Duodenal mucosa (tissue), 2 donors: ENCODE measurements at regions not wholly inside any gene's neighbourhood (a gene's known extent, or its start where the extent isn't known, plus 50 kb on each side); places are given as distances from the start of the nearest gene placed in this dataset.
"Not testable (repeated sequence)": the region's sequence is repeated elsewhere in the genome, so short reads cannot be mapped to it uniquely, and the experiment has no call there.

Source experiments
- H3K27ac ChIP-seq: one replicate; pipeline ENCODE4 v1.7.0; 2013; ENCODE audit warnings: low read depth, low read length
- H3K27me3 ChIP-seq, 2 donors: one replicate each; pipeline ENCODE4 v1.7.0; 2013; ENCODE audit warnings: low read length in 2 of 2, control low read depth in 1 of 2; ENCODE audit not compliant: insufficient read depth in 2 of 2, control insufficient read depth in 1 of 2
- H3K36me3 ChIP-seq, 2 donors: one replicate each; pipeline ENCODE4 v1.7.0; 2013; ENCODE audit warnings: low read length in 2 of 2, control low read depth in 1 of 2; ENCODE audit not compliant: insufficient read depth in 2 of 2, control insufficient read depth in 1 of 2
- H3K4me1 ChIP-seq, 2 donors: one replicate each; pipeline ENCODE4 v1.7.0; 2013; ENCODE audit warnings: low read length in 2 of 2, control low read depth in 1 of 2; ENCODE audit not compliant: insufficient read depth in 2 of 2, control insufficient read depth in 1 of 2
- H3K4me3 ChIP-seq, 2 donors: one replicate each; pipeline ENCODE4 v1.7.0; 2013; ENCODE audit warnings: low read length in 2 of 2, low read depth in 1 of 2
- H3K9ac ChIP-seq, 2 donors: one replicate each; pipeline ENCODE4 v1.7.0; 2013; ENCODE audit warnings: low read length in 2 of 2, low read depth in 1 of 2
- H3K9me3 ChIP-seq, 2 donors: one replicate each; pipeline ENCODE4 v1.7.0; 2013; ENCODE audit warnings: low read length in 2 of 2, control low read depth in 1 of 2; ENCODE audit not compliant: control insufficient read depth in 1 of 2

DNA sequence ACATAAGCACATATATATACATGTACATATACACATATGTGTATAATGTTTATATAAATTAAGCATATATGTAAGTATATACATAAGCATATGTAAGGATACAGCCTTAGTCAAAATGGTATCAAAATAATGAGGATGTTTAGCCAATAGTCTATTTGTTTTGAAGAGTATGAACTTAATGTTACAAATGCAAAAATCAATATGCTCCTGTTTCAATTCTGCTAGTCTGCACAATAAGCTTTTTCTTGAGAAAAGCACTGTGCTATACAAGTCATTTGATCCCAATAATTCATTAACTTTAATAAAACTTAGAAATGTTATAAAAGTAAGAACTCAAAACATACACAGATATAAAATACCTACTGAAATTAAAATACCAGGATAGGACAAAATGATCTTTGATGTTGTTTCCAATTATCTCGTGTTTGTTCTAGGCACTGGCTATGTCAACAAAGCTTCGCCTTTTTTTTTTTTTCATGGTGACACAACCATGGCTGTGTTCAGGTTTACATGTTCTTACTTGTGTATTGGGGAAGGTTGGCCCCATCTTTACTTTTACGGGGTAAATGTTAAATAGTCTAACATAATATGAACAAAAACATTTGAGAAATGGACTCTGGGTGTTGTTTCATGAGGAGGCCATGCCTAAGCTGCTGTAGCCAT, 271.1 kb upstream of the CDH19 start:
- no peaks in the 10 kb centered on the region for H3K27me3 ChIP-seq
- H3K9me3 ChIP-seq, result no peaks in the 10 kb centered on the region
- H3K27ac ChIP-seq, result no peak overlapping the region
- H3K4me1 ChIP-seq, result no peaks in the 10 kb centered on the region
- no peaks in the 10 kb centered on the region for H3K36me3 ChIP-seq
- H3K9ac ChIP-seq, result no peak overlapping the region
- H3K4me3 ChIP-seq, result no peak overlapping the region

DNA sequence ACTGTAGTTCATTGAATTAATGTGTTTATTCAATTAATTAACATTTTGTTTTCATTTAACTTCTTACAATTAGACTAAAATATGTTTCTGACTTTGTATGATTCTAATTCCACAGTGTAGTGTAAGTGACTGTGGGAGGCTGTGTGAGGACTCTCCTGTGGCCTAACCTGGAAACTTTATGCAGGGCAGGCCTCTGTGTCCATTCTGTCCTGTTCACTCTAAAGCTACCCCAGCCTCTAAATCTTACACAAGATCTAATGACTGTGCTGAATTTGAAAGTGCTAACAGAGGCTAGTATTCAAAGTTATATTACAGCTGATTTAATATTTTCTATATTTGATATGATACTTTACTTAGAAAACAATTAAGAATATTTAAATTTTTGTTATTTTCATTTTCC, 270.5 kb upstream of the CDH19 start:
- Histone ChIP-seq H3K4me3 (no peak overlapping the region), H3K36me3 (no peaks in the 10 kb centered on the region), H3K9me3 (no peaks in the 10 kb centered on the region), H3K4me1 (no peaks in the 10 kb centered on the region), H3K27ac (no peak overlapping the region), H3K27me3 (no peaks in the 10 kb centered on the region), H3K9ac (no peak overlapping the region)

DNA sequence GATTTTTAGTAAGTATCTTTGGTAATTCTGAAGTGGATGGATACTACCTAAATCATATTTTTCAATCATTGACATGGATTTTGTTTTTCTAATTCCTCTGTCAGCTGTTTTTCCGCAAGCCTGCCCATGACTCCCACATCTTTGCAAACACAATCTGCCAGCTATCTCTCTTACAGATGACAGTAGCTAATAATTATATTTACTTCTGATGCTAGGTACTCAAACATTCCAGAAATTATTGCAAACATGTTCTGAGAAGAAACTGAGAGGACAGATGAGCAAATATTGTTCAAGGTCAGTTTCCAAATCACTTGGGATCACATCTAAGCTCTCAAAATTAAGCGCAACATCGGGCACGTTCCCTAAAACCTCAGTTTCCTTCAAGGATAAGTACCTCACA, 270.0 kb upstream of the CDH19 start:
- Histone ChIP-seq H3K36me3 (no peaks in the 10 kb centered on the region), H3K27me3 (no peaks in the 10 kb centered on the region), H3K4me3 (no peak overlapping the region), H3K27ac (no peak overlapping the region), H3K9me3 (no peaks in the 10 kb centered on the region), H3K9ac (no peak overlapping the region), H3K4me1 (no peaks in the 10 kb centered on the region)

DNA sequence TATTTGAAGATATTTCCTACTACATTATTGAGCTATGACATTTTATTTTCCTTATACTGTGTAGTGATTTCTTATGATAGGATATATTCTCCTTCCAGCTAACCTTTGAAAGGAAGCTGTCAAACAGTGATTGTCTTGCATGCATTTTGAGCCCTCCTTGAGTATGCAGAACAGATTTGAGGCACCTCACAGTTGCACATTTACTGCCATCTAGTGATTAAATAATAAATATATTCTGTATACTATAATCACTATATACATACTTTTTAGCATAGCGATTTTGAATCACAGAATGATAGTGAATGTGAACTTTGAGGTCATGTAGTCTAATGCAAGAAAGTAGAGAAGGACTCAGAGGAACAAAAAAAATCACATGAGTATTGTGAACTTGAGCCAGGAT, 268.4 kb upstream of the CDH19 start:
- no peak overlapping the region for H3K9ac ChIP-seq
- no peak overlapping the region for H3K27ac ChIP-seq
- no peaks in the 10 kb centered on the region for H3K27me3 ChIP-seq
- H3K36me3 ChIP-seq, result no peaks in the 10 kb centered on the region
- H3K4me1 ChIP-seq, result no peaks in the 10 kb centered on the region
- no peaks in the 10 kb centered on the region for H3K9me3 ChIP-seq
- no peak overlapping the region for H3K4me3 ChIP-seq

DNA sequence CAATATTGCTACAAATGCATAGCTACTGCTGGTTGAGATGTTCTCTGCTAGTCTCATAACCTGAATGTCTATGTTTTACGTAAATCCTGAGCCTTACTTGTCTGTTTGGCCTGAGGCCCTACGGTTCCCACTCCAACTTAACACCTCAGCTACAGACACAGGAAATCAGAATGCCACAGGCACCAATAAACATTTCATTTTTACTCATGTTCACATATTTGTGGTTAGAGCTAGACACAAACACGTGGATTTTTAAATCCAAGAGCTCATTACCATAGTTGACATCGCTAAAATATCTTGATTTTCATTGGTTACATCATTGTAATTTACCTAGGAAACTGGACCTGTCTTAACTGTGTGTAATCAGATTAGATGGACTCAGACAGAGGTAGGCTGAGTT, 263.8 kb upstream of the CDH19 start:
- H3K36me3 ChIP-seq, result no peaks in the 10 kb centered on the region
- no peaks in the 10 kb centered on the region for H3K4me1 ChIP-seq
- H3K9me3 ChIP-seq, result no peaks in the 10 kb centered on the region

DNA sequence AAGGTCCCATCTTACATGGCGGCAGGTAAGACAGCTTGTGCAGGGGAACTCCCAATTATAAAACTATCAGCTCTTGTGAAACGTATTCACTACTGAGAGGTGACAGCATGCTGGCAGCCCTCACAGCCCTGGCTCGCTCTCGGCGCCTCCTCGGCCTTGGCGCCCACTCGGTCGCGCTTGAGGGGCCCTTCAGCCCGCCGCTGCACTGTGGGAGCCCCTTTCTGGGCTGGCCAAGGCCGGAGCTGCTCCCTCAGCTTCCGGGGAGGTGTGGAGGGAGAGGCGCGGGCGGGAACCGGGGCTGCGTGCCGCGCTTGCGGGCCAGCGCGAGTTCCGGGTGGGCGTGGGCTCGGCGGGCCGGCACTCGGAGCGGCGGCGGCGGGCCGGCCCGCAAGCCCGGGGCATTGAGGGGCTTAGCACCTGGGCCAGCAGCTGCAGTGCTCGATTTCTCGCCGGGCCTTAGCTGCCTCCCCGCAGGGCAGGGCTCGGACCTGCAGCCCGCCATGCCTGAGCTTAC, 262.6 kb upstream of the CDH19 start:
- not testable (repeated sequence) for H3K4me3 ChIP-seq

More for the DNA sequence above, 263.8 kb upstream of the CDH19 start:
- no peak overlapping the region for H3K9ac ChIP-seq
- H3K4me3 ChIP-seq, result no peak overlapping the region
- H3K27me3 ChIP-seq, result no peaks in the 10 kb centered on the region
- H3K27ac ChIP-seq, result no peak overlapping the region

DNA sequence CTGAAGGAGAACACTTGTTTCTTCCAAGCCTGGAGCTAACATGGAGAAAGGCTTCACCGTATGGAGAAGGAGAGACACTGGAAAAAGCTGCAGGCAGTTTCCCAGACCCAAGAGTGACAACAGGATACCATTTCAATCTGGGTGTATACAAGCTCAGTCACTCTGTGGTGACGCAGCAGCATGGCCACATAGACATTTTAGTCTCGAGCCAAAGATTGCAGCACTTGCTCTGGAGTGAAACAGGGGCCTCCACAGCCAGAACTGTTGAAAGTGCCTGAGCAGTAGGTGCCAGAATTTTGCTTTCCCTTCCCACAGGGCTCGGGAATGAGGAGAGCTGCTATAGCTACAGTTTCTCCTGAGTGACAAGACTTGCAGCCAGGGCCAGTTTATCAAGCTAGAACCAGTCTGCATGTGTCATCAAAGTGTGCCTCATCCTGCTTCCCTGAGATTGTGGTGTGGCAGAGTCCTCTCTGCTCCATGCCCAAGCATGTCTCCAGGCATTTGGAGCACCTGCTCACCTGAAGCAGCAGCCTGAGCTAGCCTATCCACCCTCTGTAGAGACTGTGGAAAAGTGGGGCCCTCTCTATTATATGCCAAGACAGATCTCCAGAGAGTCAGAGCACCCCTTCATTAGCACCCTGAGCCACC, 234.6 kb upstream of the CDH19 start:
- Histone ChIP-seq H3K9me3 (no peaks in the 10 kb centered on the region), H3K4me3 (no peak overlapping the region), H3K27me3 (no peaks in the 10 kb centered on the region), H3K4me1 (no peaks in the 10 kb centered on the region), H3K36me3 (no peaks in the 10 kb centered on the region), H3K9ac (no peak overlapping the region), H3K27ac (no peak overlapping the region)

More for the DNA sequence above, 262.6 kb upstream of the CDH19 start:
- not testable (repeated sequence) for H3K27me3 ChIP-seq, H3K9me3 ChIP-seq, H3K4me1 ChIP-seq, H3K27ac ChIP-seq, H3K36me3 ChIP-seq, H3K9ac ChIP-seq

DNA sequence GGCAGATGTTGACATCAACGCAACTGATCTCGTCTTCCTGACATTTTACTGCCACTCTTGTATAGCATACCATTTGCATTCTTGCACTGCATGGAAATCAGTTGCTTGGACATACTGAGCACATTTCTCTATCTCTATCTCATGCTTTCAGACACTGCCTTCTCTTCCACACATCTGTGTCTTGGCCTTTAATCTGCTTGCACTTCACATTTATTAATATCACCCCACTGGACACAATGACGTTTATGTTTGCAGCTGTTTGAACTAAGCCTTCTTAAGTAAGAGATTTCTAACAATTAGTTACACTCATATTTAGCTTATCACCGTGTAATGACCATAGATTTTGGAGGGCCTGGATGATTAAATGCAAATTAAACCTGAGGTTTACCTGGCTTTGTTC, 229.8 kb upstream of the CDH19 start:
- H3K36me3 ChIP-seq, result no peaks in the 10 kb centered on the region
- no peaks in the 10 kb centered on the region for H3K4me1 ChIP-seq
- no peak overlapping the region for H3K9ac ChIP-seq
- no peak overlapping the region for H3K4me3 ChIP-seq
- no peak overlapping the region for H3K27ac ChIP-seq
- no peaks in the 10 kb centered on the region for H3K9me3 ChIP-seq
- no peaks in the 10 kb centered on the region for H3K27me3 ChIP-seq

DNA sequence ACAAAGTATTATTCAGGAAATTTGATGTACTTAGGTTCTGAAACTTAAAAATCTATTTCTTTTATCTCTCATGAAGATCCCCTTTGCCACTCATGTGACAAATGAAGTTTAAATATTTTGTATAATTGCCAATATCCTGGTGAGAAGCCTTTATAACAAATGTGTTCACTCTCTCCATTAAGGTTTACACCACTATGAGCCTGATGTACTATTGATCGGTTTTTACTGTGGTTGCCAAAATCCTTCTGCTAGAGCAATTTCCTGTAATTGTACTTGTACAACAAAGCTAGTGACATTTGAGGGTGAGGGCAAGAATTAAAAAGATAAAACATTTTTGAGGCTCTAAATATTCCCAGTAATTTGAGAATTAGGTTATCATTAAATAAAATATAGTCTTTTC, 222.3 kb upstream of the CDH19 start:
- Histone ChIP-seq H3K27ac (no peak overlapping the region), H3K27me3 (no peaks in the 10 kb centered on the region), H3K9me3 (no peaks in the 10 kb centered on the region), H3K4me3 (no peak overlapping the region), H3K9ac (no peak overlapping the region), H3K4me1 (no peaks in the 10 kb centered on the region), H3K36me3 (no peaks in the 10 kb centered on the region)

DNA sequence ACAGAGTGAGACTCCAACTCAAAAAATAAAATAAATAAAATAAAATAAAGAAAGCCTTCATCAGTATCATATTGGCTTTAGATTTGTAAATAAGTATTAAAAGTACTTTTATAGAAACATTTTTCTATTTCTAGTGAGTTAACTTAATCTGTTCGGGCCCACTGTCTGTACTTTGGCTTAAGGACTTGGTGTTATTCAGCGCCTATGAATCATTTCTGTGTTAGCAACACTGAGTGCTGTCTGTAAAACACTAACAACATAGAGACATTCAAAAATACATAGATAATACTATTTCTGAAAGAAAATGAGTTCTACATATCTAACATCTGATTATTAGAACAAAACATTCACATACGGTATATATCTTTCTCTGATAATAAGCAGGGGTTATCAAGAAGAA, 221.5 kb upstream of the CDH19 start:
- Histone ChIP-seq H3K27me3 (no peaks in the 10 kb centered on the region), H3K4me1 (no peaks in the 10 kb centered on the region), H3K36me3 (no peaks in the 10 kb centered on the region), H3K27ac (no peak overlapping the region), H3K9ac (no peak overlapping the region), H3K4me3 (no peak overlapping the region), H3K9me3 (no peaks in the 10 kb centered on the region)
